Dendritic cell treated with granulocyte-macrophage colony-stimulating factor and Interleukin-4, amounts not matched to agents 40 ng/mL and 50 ng/mL, for 4 days (primary cell): ENCODE measurements at regions not wholly inside any gene's neighbourhood (a gene's known extent, or its start where the extent isn't known, plus 50 kb on each side); places are given as distances from the start of the nearest gene placed in this dataset.

Experiments
- H3K27ac Mint-ChIP-seq: one replicate; pipeline ENCODE4 v1.8.0; 2022; ENCODE audit warnings: mild to moderate bottlenecking, mixed read lengths
- H3K27me3 Mint-ChIP-seq: one replicate; pipeline ENCODE4 v1.8.0; 2022; ENCODE audit warnings: mild to moderate bottlenecking, mixed read lengths
- H3K36me3 Mint-ChIP-seq: one replicate; pipeline ENCODE4 v1.8.0; 2022; ENCODE audit warnings: low read depth, mixed read lengths
- H3K4me1 Mint-ChIP-seq: one replicate; pipeline ENCODE4 v1.8.0; 2022; ENCODE audit warnings: low read depth, mixed read lengths
- H3K4me3 Mint-ChIP-seq: one replicate; pipeline ENCODE4 v1.8.0; 2022; ENCODE audit warnings: mild to moderate bottlenecking, moderate library complexity, mixed read lengths
- H3K9me3 Mint-ChIP-seq: one replicate; pipeline ENCODE4 v1.8.0; 2022; ENCODE audit warnings: mixed read lengths
- intact Hi-C: fragments of 100-400 bp; cut with micrococcal nuclease; formaldehyde crosslinking; loops from one replicate; pipeline ENCODE4 v1.15.0; 2022

DNA sequence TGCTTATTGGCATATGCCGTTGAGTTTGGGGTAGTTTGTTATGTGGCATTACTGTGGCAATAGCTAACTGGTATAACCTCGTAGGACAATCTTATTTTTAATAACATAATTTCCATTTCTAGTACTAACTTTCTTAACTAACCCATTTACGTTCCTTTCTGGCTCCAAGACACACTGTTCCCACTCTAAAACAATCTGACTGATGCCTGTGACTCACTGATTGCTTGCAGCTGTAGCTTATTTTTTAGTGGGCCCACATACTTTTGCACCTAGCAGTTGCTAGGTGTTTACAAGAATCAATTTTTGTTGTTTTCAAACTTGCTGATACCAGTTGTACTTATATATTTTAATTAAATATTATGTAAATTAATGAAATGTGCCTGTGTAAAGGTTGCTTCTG, 52.2 kb downstream of the FAT3 start:
- Mint-ChIP-seq H3K9me3 (no peaks in the 10 kb centered on the region), H3K4me3 (no peak overlapping the region), H3K36me3 (no peaks in the 10 kb centered on the region), H3K27me3 (no peaks in the 10 kb centered on the region), H3K4me1 (no peaks in the 10 kb centered on the region), H3K27ac (no peak overlapping the region)
- intact Hi-C loops: no loop called here

- Mint-ChIP-seq H3K36me3 (no peaks in the 10 kb centered on the region), H3K27me3 (no peaks in the 10 kb centered on the region), H3K4me3 (no peak overlapping the region), H3K9me3 (no peaks in the 10 kb centered on the region), H3K27ac (no peak overlapping the region), H3K4me1 (no peaks in the 10 kb centered on the region)
- intact Hi-C loops: no loop called here
Measured at GRCh38 chr11:92277871-92278270, 53.3 kb downstream of the FAT3 start.

DNA sequence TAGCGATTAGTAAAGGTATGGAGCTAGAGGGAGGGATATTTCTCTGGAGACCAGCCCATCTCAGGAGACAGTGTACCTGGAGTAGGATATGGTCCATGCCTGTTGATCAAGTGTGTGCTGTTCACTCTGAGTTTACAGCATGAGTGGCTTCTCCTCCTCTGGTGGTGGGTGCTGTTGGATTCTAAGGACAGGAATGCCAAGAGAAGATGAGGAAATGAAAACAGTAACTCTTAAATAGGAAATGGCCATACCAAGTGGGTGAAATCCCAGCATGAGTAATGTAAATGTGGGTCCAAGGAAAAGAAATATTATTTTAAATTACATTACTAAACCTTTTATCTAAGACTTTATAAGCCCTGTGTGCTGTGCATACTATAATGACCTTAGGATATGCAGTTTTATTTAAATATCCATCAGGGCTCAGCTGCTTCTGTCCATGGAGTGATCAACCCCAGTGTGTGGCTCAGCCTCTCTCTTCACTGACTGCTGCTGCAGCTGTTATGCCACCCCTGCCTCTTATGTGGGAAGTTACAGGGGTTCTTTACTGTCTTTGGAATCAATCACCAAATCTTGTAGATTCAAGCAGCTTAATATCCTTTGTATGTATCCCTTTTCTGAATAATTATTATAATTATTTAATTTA, 54.3 kb downstream of the FAT3 start:
- Mint-ChIP-seq H3K36me3 (no peaks in the 10 kb centered on the region), H3K9me3 (no peaks in the 10 kb centered on the region), H3K27me3 (no peaks in the 10 kb centered on the region), H3K27ac (no peak overlapping the region), H3K4me1 (no peaks in the 10 kb centered on the region), H3K4me3 (no peak overlapping the region)
- intact Hi-C loops: no loop called here

- no peak overlapping the region for H3K4me3 Mint-ChIP-seq
- no peaks in the 10 kb centered on the region for H3K9me3 Mint-ChIP-seq
- no peaks in the 10 kb centered on the region for H3K4me1 Mint-ChIP-seq
- no peaks in the 10 kb centered on the region for H3K27me3 Mint-ChIP-seq
- intact Hi-C loops: no loop called here
- H3K36me3 Mint-ChIP-seq: no peaks in the 10 kb centered on the region
- no peak overlapping the region for H3K27ac Mint-ChIP-seq
Measured at GRCh38 chr11:92284107-92284506, 59.5 kb downstream of the FAT3 start.

DNA sequence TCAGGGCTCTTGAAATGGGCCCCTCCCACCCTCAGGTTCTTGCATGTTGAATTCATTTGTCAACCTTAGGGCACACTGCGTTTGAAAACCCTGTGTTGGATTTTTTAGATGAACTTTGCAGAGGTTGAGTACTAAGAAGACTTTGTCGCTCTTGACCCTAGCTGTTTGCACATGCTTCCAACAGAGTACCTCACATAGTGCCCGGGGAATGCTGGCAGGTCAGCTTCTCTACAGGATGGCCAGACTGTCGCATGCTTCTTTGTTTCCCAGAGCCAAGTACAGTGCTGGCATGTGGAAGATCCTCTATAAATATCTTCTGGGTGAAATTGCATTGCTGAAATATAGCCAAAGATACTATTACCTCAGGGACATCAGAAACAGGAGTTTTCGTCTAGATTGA, 59.9 kb downstream of the FAT3 start:
- no peaks in the 10 kb centered on the region for H3K4me1 Mint-ChIP-seq

DNA sequence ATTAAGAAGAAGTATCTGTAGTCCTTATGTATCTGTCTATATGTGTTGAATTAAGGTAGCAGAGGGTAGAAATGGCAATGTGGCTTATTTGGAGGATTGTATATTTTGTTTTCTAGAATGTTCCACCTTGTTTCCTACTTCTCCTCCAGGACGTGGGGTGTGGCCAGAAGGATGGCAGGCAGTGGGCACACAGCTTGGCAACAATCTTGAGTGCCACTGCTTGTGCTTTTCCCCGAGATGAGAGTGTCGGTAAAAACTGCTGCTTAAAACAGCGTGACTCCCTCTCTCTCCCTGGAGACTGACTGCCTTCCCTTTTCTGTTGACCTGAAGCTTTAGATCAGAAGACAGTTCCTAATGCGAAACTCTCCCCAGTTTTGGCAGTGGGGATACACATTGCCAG, 61.2 kb downstream of the FAT3 start:
- intact Hi-C loops: no loop called here
- Mint-ChIP-seq H3K9me3 (peaks cover 10% of the 10 kb centered on the region), H3K4me3 (no peak overlapping the region), H3K36me3 (no peaks in the 10 kb centered on the region), H3K4me1 (no peaks in the 10 kb centered on the region), H3K27ac (no peak overlapping the region), H3K27me3 (no peaks in the 10 kb centered on the region)

More for the DNA sequence above, 59.9 kb downstream of the FAT3 start:
- intact Hi-C loops: no loop called here
- Mint-ChIP-seq H3K36me3 (no peaks in the 10 kb centered on the region), H3K27me3 (no peaks in the 10 kb centered on the region), H3K9me3 (peaks cover 1% of the 10 kb centered on the region), H3K4me3 (no peak overlapping the region), H3K27ac (no peak overlapping the region)

DNA sequence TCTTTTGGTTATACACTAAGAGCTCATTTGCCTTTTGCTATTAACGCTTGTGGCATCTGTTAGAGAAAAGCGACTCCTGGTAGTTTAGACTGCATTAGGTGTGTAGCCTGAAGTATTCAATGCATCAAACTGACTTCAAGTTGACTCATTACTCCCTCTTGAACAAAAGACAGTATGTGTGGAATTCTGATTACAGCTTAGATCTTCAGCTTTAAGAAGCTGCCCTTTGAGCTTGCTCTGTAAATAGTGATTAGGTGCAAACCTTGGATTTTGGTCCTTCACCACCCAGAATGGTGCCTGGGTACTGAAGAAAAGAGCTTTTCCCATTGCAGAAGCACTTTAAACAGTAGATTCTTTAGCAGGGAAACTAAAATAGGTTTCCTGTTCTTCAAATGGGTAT, 62.1 kb downstream of the FAT3 start:
- H3K4me1 Mint-ChIP-seq: no peaks in the 10 kb centered on the region
- intact Hi-C loops: no loop called here
- H3K36me3 Mint-ChIP-seq: no peaks in the 10 kb centered on the region
- H3K4me3 Mint-ChIP-seq: no peak overlapping the region
- H3K27ac Mint-ChIP-seq: no peak overlapping the region
- H3K27me3 Mint-ChIP-seq: no peaks in the 10 kb centered on the region
- peaks cover 10% of the 10 kb centered on the region for H3K9me3 Mint-ChIP-seq

DNA sequence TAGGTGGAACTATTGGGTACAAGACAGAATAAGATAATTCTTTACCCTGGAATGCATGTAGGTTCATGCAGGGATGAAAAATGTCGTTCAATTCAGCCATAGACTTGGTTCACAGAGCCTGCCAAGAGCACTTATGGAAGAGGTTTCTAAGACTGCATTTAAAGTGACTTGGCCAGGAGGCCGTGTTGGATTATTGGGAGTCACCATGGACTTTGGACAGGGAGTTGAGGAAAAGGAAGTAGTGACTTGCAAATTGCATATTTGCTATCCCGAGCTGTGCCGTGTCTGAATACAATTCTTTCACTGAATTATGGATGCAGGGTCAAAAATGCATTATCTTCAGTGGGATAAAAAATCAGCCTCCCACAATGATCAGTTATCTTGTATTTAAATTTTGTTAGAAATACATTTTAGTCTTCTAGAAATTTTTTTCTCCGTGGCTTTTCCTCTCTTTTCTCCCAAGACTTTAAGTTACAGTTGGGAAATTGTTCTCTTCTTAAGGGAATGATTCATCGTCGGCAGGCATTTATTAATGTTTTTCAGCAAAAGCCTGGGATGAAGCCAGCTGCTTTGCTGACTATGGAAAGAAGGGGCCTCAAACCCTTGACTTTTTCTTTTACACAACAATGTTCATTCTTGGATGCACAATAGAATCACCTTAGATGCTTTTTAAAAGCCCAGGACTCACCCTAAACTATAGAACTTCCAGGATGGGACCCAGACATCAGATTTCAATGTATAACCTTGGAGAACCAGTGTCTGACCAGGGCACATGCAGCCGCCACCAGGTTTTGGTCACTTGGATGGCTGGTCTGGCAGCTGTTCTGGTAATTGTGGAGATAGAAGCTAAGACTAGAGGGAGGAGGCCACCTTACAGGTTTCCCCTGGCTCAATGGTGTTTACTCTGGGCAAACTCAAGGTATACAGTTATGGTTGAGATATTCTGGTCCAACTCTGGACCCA, 70.8 kb downstream of the FAT3 start:
- H3K9me3 Mint-ChIP-seq: peaks cover 9% of the 10 kb centered on the region
- no peaks in the 10 kb centered on the region for H3K27me3 Mint-ChIP-seq
- H3K27ac Mint-ChIP-seq: no peak overlapping the region
- H3K36me3 Mint-ChIP-seq: no peaks in the 10 kb centered on the region
- intact Hi-C loops: no loop called here
- H3K4me3 Mint-ChIP-seq: no peak overlapping the region
- H3K4me1 Mint-ChIP-seq: no peaks in the 10 kb centered on the region

- Mint-ChIP-seq H3K27ac (no peak overlapping the region), H3K4me3 (no peak overlapping the region), H3K27me3 (no peaks in the 10 kb centered on the region), H3K9me3 (peaks cover 9% of the 10 kb centered on the region), H3K4me1 (no peaks in the 10 kb centered on the region), H3K36me3 (no peaks in the 10 kb centered on the region)
- intact Hi-C loops: no loop called here
Measured at GRCh38 chr11:92296138-92296515, 71.5 kb downstream of the FAT3 start.

DNA sequence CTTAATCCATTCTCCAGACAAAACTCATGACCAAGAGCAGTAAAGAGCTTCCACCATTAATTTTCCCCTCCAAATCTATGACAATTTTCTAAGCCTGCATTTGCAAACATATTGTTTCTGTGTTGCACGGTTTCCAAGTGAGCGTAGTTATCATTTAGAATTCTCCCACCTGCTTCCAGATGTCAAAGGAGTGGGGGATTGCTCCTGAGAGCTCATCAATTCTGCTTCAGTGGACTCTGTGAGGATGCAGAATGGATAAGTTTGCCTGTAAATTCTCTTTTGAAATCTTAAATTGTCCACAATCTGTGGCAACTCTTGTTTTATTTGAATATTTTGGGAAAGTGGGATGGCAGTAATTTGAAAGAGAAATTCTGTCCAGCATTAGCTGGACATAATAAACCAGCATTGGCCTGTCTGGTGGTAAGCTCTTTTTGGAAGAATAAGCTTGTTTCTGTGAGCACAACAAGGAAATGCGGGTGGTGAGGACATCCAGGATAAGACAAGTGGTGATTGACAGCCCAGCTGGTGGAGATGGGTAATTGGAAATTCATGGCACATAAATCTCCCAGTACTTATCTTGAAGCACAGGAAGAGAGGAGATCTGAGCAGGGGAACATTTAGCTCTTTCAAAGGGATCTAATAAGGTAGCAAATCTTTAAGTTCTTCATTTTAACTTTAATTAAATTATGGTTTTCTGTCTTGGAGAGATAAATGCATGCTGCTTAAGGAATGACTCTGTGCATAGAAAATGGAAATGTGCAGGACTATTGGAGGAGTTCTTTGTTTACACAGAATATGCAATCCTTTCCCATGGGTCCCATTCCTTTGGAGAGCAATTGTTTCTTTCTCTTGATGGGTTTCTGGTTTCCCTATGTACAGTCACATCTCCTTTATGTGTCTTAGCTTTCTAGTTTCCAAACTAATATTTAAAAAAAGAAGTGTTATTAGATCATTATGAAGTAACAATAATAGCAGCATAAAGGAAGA, 73.2 kb downstream of the FAT3 start:
- intact Hi-C loops: no loop called here
- peaks cover 4% of the 10 kb centered on the region for H3K9me3 Mint-ChIP-seq
- no peaks in the 10 kb centered on the region for H3K4me1 Mint-ChIP-seq
- H3K4me3 Mint-ChIP-seq: no peak overlapping the region
- H3K36me3 Mint-ChIP-seq: no peaks in the 10 kb centered on the region
- no peak overlapping the region for H3K27ac Mint-ChIP-seq
- H3K27me3 Mint-ChIP-seq: no peaks in the 10 kb centered on the region

GRCh38 chr11:92300876-92301275, 76.3 kb downstream of the FAT3 start:
- no peak overlapping the region for H3K4me3 Mint-ChIP-seq
- H3K4me1 Mint-ChIP-seq: no peaks in the 10 kb centered on the region
- H3K9me3 Mint-ChIP-seq: no peaks in the 10 kb centered on the region
- intact Hi-C loops: no loop called here
- no peaks in the 10 kb centered on the region for H3K36me3 Mint-ChIP-seq
- no peak overlapping the region for H3K27ac Mint-ChIP-seq
- no peaks in the 10 kb centered on the region for H3K27me3 Mint-ChIP-seq

- intact Hi-C loops: no loop called here
- H3K27ac Mint-ChIP-seq: no peak overlapping the region
- no peaks in the 10 kb centered on the region for H3K9me3 Mint-ChIP-seq
- no peaks in the 10 kb centered on the region for H3K4me1 Mint-ChIP-seq
- no peaks in the 10 kb centered on the region for H3K36me3 Mint-ChIP-seq
- H3K4me3 Mint-ChIP-seq: no peak overlapping the region
- H3K27me3 Mint-ChIP-seq: no peaks in the 10 kb centered on the region
Measured at GRCh38 chr11:92302770-92303169, 78.2 kb downstream of the FAT3 start.

GRCh38 chr11:92304271-92304670, 79.7 kb downstream of the FAT3 start:
- H3K4me3 Mint-ChIP-seq: no peak overlapping the region
- H3K4me1 Mint-ChIP-seq: no peaks in the 10 kb centered on the region
- H3K9me3 Mint-ChIP-seq: no peaks in the 10 kb centered on the region
- intact Hi-C loops: no loop called here
- H3K27ac Mint-ChIP-seq: no peak overlapping the region
- no peaks in the 10 kb centered on the region for H3K27me3 Mint-ChIP-seq
- H3K36me3 Mint-ChIP-seq: no peaks in the 10 kb centered on the region
